Chondrocyte (in vitro differentiated cells): ENCODE measurements at regions not wholly inside any gene's neighbourhood (a gene's known extent, or its start where the extent isn't known, plus 50 kb on each side); places are given as distances from the start of the nearest gene placed in this dataset.

Experiments
- DNase-seq: peaks from one replicate; pipeline ENCODE4 v3.0.0; 2021; ENCODE audit warnings: mixed read lengths, low spot score
- H3K27ac Mint-ChIP-seq: one replicate; pipeline ENCODE4 v1.8.0; 2021; ENCODE audit warnings: mild to moderate bottlenecking, moderate library complexity, mixed read lengths; ENCODE audit not compliant: unreplicated experiment
- H3K27me3 Mint-ChIP-seq: 2 replicates; pipeline ENCODE4 v1.8.0; 2021; ENCODE audit warnings: low read depth, mixed read lengths
- H3K36me3 Mint-ChIP-seq: 2 replicates; pipeline ENCODE4 v1.8.0; 2021; ENCODE audit warnings: low read depth, mixed read lengths
- H3K4me1 Mint-ChIP-seq: 2 replicates; pipeline ENCODE4 v1.8.0; 2021; ENCODE audit warnings: low read depth, mild to moderate bottlenecking, mixed read lengths
- H3K4me3 Mint-ChIP-seq: one replicate; pipeline ENCODE4 v1.8.0; 2021; ENCODE audit warnings: mild to moderate bottlenecking, moderate library complexity, mixed read lengths; ENCODE audit not compliant: unreplicated experiment
- H3K9me3 Mint-ChIP-seq: 2 replicates; pipeline ENCODE4 v1.8.0; 2021; ENCODE audit warnings: low read depth, mixed read lengths
- TF ChIP-seq, protein P1 (sequence below): fragments of 200-600 bp; sonication (generic); IDR thresholded peaks from 2 replicates; pipeline ENCODE4 v1.5.0; 2021; ENCODE audit warnings: antibody characterized with exemption, mild to moderate bottlenecking, moderate library complexity

DNA sequence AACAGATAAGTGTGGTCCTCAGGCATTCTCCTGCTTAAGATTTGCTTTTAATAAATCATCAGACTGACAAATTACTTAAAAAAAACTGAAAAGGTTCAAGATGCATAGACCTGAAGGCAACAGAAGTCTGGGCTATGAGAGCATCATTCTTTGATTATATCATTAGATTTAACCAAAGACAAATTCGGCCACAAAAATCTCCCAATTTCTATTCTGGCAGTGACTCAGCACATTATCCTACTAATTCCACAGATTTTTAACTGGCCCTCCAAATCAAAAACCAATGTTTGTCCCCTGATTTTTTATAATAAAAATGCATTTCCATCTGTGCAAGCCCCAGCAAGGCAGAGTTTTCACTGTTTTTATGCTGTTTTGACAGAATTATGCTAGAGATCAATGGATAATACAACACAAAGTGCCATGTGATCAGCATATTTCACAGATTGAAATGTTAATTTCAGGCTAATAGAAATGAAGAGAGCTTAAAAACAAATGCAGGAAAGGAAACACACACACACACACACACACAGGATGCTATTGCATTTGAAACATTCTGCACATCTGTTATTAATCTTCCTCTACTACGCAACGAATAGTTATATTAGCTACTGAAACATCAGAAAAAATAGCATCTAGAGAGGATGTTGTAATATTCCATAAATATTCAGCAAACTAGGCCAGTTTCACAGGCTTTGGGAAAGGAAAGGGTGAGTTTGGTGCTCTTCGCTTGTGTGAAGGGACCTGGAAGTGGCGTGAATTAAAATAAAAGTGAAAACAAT lies 177.6 kb upstream of the ST8SIA4 start:
- Mint-ChIP-seq H3K36me3 (no peaks in the 10 kb centered on the region), H3K27me3 (no peaks in the 10 kb centered on the region), H3K27ac (no peak overlapping the region), H3K4me1 (no peaks in the 10 kb centered on the region), H3K9me3 (peaks cover 6% of the 10 kb centered on the region), H3K4me3 (no peak overlapping the region)
- no peak for DNase-seq
- TF ChIP-seq, protein P1, sequence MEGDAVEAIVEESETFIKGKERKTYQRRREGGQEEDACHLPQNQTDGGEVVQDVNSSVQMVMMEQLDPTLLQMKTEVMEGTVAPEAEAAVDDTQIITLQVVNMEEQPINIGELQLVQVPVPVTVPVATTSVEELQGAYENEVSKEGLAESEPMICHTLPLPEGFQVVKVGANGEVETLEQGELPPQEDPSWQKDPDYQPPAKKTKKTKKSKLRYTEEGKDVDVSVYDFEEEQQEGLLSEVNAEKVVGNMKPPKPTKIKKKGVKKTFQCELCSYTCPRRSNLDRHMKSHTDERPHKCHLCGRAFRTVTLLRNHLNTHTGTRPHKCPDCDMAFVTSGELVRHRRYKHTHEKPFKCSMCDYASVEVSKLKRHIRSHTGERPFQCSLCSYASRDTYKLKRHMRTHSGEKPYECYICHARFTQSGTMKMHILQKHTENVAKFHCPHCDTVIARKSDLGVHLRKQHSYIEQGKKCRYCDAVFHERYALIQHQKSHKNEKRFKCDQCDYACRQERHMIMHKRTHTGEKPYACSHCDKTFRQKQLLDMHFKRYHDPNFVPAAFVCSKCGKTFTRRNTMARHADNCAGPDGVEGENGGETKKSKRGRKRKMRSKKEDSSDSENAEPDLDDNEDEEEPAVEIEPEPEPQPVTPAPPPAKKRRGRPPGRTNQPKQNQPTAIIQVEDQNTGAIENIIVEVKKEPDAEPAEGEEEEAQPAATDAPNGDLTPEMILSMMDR: no peak

DNA sequence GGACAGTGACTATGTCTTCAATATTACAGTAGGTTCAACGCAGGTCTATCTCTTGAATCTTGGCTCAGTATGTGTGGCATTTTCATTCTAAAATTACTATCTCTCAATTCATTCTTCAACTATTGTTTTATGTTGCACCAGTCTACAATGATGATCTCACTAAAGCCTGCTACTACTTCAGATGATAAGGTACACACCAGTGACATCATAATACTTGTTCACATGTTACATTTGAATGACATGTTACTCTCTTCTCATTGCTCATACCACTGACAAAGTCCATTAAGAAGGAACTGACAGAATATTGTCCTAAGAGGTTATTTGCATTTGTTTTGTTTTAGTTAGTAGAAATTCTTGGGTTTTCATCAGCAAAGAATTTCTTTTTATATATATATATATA lies 165.2 kb upstream of the ST8SIA4 start:
- no peak overlapping the region for H3K4me3 Mint-ChIP-seq
- no peaks in the 10 kb centered on the region for H3K27me3 Mint-ChIP-seq
- peaks cover 2% of the 10 kb centered on the region for H3K9me3 Mint-ChIP-seq
- TF ChIP-seq, protein P1: no peak
- no peaks in the 10 kb centered on the region for H3K4me1 Mint-ChIP-seq
- DNase-seq: no peak
- H3K27ac Mint-ChIP-seq: no peak overlapping the region
- no peaks in the 10 kb centered on the region for H3K36me3 Mint-ChIP-seq

DNA sequence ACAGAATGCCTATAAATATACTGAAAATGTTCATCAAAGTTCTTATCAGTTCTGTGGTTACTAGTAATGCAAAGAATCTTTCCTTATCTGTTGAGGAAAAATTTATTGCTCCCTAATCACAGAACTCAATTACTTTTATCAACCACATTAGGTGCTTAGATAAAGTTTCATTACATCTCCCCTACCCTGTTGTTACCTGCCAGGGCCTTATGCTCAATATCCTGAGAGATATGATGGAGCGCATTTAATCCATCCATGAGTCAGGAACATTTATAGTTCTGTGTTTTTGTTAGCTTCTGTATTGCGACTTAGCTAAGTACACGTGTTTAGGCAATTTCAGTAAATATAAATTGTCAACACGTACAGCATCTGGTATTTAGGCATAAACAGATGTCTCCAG lies 164.3 kb upstream of the ST8SIA4 start:
- H3K27ac Mint-ChIP-seq: no peak overlapping the region
- H3K4me3 Mint-ChIP-seq: no peak overlapping the region
- H3K9me3 Mint-ChIP-seq: peaks cover 10% of the 10 kb centered on the region
- no peaks in the 10 kb centered on the region for H3K27me3 Mint-ChIP-seq
- no peak for DNase-seq
- H3K36me3 Mint-ChIP-seq: no peaks in the 10 kb centered on the region
- H3K4me1 Mint-ChIP-seq: no peaks in the 10 kb centered on the region
- TF ChIP-seq, protein P1: no peak

DNA sequence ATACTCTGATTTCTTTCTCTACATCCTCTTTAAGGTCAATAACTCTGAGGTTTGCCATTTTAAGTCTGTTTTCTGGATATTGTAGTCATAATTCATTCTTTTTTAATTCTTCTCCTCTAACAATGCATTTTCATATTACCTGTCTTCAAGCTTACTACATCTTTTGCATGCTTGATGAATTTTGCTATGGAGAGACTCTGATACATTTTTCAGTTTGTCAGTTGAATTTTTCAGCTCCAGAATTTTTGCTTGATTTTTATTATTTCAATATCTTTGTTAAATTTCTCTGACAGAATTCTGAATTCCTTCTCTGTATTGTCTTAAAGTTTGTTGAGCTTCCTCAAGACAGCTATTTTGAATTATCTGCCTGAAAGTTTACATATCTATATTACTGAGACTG lies 159.8 kb upstream of the ST8SIA4 start:
- no peak overlapping the region for H3K27ac Mint-ChIP-seq
- no peak overlapping the region for H3K4me3 Mint-ChIP-seq
- no peaks in the 10 kb centered on the region for H3K36me3 Mint-ChIP-seq
- no peak for DNase-seq
- TF ChIP-seq, protein P1: no peak
- no peaks in the 10 kb centered on the region for H3K27me3 Mint-ChIP-seq
- no peaks in the 10 kb centered on the region for H3K4me1 Mint-ChIP-seq
- peaks cover 19% of the 10 kb centered on the region for H3K9me3 Mint-ChIP-seq

DNA sequence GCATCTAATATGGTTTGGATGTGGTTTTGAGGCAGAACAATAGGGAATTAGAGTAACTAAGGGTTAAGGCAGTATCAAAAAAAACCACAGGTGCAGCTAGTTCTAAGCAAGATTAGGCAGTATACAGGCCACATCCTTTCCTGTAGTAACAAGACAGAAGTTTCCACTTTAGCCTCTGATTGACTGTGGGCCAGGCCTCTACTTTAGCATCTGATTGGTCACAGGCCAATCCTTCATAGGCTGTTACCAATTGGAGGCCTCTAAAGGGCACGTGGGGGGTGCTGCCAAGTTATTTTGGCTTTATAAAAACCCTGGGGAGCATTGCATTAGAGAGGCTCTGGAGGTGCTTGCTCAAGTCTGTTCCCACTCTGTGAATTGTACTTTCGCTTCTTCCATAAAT lies 144.1 kb upstream of the ST8SIA4 start:
- no peaks in the 10 kb centered on the region for H3K36me3 Mint-ChIP-seq
- H3K27ac Mint-ChIP-seq: no peak overlapping the region
- H3K27me3 Mint-ChIP-seq: peaks cover 5% of the 10 kb centered on the region
- TF ChIP-seq, protein P1: no peak
- no peak overlapping the region for H3K4me3 Mint-ChIP-seq
- H3K9me3 Mint-ChIP-seq: no peaks in the 10 kb centered on the region
- no peaks in the 10 kb centered on the region for H3K4me1 Mint-ChIP-seq
- no peak for DNase-seq
